ENCODE measurements at regions not wholly inside any gene's neighbourhood (a gene's known extent, or its start where the extent isn't known, plus 50 kb on each side); places are given as distances from the start of the nearest gene placed in this dataset.

DNA sequence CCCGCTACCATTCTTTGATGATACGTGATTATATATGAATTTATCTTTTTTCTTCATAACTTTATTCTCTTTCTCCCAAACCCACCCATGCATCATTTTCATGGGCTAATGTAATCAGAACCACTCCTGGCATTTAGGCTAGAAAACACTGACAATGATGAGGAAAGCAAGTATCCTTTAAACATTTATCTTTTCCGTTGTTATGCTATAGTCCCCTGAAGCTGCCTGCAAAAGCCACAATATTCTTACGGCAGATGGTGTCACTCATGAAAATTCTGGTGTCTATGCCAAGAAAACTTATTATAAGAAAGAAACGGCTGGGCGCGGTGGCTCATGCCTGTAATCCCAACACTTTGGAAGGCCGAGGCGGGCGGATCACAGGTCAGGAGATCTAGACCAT lies 221.8 kb upstream of the CTAGE1 start:
- ATAC-seq (no peak), DNase-seq (ENCODE audit: low spot score) (no peak)
- no peak overlapping the region for H3K4me3 Mint-ChIP-seq
- H3K27me3 Mint-ChIP-seq = peaks cover 18 to 38% of the 10 kb centered on the region in 2 donors
- peaks cover 3% of the 10 kb centered on the region for H3K9me3 Mint-ChIP-seq
- H3K4me1 Mint-ChIP-seq (ENCODE audit: low read depth in 2 of 2) = no peaks in the 10 kb centered on the region
- H3K36me3 Mint-ChIP-seq = peaks cover 6% of the 10 kb centered on the region
- no peak overlapping the region for H3K27ac Mint-ChIP-seq

DNA sequence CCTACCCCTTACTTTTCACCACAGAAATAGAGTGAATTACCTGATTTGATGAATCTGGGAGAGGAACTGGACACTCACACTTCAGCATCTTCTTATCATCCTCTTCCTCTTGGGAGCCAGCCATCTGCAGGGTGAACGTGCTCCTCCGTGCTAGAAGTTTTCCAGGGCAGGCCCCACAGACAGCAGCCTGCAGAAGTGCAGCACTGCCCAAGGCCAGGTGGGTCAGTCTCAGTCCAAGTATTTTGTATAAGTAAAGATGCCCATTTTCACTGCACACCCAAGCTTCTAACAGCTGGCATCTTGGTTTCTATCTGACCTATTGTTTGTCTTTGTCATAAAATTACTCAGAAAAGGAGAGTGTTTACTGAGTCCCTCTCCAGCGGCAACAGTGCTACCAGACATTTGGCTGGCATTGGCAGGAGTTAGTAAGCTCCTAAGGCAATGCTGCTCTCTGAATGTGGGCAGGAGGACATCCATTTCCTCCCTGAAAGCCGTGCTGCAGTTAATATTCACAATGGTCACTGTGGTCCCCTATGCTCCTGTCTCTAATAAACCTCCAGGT lies 222.6 kb upstream of the CTAGE1 start:
- no peak overlapping the region for H3K27ac Mint-ChIP-seq
- H3K4me1 Mint-ChIP-seq (ENCODE audit: low read depth in 2 of 2) = no peaks in the 10 kb centered on the region
- no peak overlapping the region for H3K4me3 Mint-ChIP-seq
- DNase-seq (ENCODE audit: low spot score) (no peak), ATAC-seq (no peak)
- peaks cover 3% of the 10 kb centered on the region for H3K9me3 Mint-ChIP-seq
- H3K36me3 Mint-ChIP-seq = peaks cover 6% of the 10 kb centered on the region
- H3K27me3 Mint-ChIP-seq = peaks cover 17 to 32% of the 10 kb centered on the region in 2 donors

DNA sequence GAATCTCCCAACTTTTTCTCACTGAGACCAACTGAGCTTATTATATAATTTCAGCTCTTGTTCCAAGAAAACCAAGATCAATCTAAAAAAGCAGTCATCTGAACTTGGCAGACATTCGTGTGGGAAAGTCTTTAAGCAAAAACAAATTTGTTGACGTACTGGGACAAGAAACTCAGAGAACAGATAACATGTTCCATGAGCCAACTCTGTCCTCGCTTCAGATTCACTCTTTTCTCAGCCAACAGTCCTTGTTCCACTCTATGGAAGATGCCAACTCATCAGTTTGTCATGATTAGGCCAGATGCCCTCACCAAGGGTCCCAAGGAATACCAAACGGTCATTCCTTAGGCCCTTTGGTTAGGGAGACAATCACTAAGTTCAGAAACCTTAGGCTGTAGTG lies 224.2 kb upstream of the CTAGE1 start:
- H3K9me3 Mint-ChIP-seq = peaks cover 3% of the 10 kb centered on the region
- no peaks in the 10 kb centered on the region for H3K36me3 Mint-ChIP-seq
- H3K4me1 Mint-ChIP-seq (ENCODE audit: low read depth in 2 of 2) = no peaks in the 10 kb centered on the region
- peaks cover 11 to 22% of the 10 kb centered on the region in 2 donors for H3K27me3 Mint-ChIP-seq
- no peak for DNase-seq (ENCODE audit: low spot score)
- H3K27ac Mint-ChIP-seq = no peak overlapping the region
- H3K4me3 Mint-ChIP-seq = no peak overlapping the region
- no peak for ATAC-seq

DNA sequence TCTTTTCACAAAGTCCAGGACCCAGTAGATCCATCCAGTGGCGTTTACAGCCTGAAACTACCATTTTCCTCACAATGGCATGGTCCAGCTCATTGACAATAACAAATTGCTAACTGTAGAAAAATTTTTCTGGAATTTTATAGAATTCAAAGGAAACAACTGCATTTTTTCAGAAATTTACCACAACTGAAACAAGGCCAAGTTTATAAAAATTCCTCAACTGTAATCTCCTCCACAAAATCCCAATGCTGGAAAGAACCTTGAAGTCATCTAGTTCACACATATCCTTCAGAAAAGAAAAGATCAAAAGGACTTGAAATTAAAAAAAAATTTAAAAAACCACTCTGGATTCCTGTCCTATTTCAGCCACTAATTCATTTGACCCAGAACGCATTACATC lies 226.0 kb upstream of the CTAGE1 start:
- DNase-seq (ENCODE audit: low spot score) (no peak), ATAC-seq (no peak)
- no peaks in the 10 kb centered on the region for H3K9me3 Mint-ChIP-seq
- no peaks in the 10 kb centered on the region for H3K36me3 Mint-ChIP-seq
- H3K27ac Mint-ChIP-seq = no peak overlapping the region
- peaks cover 6 to 9% of the 10 kb centered on the region in 2 donors for H3K27me3 Mint-ChIP-seq
- H3K4me3 Mint-ChIP-seq = no peak overlapping the region
- H3K4me1 Mint-ChIP-seq (ENCODE audit: low read depth in 2 of 2) = no peaks in the 10 kb centered on the region

DNA sequence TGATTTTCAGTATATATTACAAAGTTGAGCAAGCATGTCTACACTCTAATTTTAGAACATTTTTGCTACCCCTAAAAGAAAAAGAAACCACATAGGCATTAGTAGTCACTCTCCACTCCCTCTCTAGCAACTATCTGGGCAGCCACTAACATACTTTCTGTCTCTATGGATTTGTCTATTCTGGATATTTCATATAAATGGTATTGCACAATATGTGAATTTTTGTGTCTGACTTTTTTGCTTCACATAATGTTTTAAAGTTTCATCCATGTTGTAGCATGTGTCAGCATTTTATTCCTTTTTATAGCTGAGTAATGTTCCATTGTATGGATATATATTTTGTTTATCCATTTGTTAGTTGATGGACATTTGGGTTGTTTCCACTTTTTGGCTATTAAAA lies 232.5 kb upstream of the CTAGE1 start:
- H3K9me3 Mint-ChIP-seq = no peaks in the 10 kb centered on the region
- no peaks in the 10 kb centered on the region for H3K4me1 Mint-ChIP-seq (ENCODE audit: low read depth in 2 of 2)
- no peak for ATAC-seq

DNA sequence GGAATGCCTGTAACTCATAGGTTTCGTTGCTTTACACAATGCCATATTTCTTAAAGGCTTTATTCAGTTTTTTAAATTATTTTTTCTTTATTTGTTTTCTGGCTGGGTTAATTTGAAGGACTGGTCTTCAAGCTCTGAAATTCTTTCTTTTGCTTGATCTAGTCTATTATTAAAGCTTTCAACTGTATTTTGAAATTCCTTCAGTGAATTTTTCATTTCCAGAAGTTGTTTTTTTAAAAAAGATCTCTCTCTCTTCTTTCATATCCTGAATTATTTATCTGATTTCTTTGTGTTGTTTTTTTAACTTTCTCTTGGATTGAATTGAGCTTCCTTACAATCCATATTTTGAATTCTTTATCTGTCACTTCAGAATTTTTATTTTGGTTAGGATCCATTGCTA lies 239.9 kb upstream of the CTAGE1 start:
- Mint-ChIP-seq H3K27ac (no peak overlapping the region), H3K9me3 (peaks cover 8% of the 10 kb centered on the region), H3K4me1 (ENCODE audit: low read depth in 2 of 2) (no peaks in the 10 kb centered on the region), H3K27me3 (peaks cover 14 to 49% of the 10 kb centered on the region in 2 donors), H3K36me3 (peaks cover 28% of the 10 kb centered on the region), H3K4me3 (no peak overlapping the region)
- no peak for DNase-seq (ENCODE audit: low spot score)
- ATAC-seq = no peak

More for the DNA sequence above, 232.5 kb upstream of the CTAGE1 start:
- no peak for DNase-seq (ENCODE audit: low spot score)
- Mint-ChIP-seq H3K27me3 (peaks cover 16 to 25% of the 10 kb centered on the region in 2 donors), H3K36me3 (peaks cover 7% of the 10 kb centered on the region), H3K27ac (no peak overlapping the region), H3K4me3 (no peak overlapping the region)

DNA sequence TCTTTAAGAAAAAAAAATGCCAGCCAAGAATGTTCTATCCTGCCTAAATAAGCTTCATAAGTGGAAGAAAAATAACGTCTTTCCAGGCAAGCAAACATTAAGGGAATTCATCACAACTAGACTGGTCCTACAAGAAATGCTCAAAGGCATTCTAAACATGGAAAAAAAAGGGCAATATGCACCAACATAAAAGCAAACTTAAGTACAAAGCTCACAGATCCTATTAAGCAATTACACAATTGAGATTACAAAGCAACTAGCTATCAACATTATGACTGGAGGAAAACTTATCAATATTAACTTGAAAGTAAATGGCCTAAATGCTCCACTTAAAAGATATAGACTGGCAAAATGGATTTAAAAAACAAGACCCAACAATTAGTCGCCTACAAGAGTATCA lies 240.6 kb upstream of the CTAGE1 start:
- Mint-ChIP-seq H3K36me3 (peaks cover 34% of the 10 kb centered on the region), H3K27ac (no peak overlapping the region), H3K4me1 (ENCODE audit: low read depth in 2 of 2) (no peaks in the 10 kb centered on the region), H3K9me3 (peaks cover 11% of the 10 kb centered on the region), H3K4me3 (no peak overlapping the region), H3K27me3 (peaks cover 10 to 45% of the 10 kb centered on the region in 2 donors)
- ATAC-seq (no peak), DNase-seq (ENCODE audit: low spot score) (no peak)

DNA sequence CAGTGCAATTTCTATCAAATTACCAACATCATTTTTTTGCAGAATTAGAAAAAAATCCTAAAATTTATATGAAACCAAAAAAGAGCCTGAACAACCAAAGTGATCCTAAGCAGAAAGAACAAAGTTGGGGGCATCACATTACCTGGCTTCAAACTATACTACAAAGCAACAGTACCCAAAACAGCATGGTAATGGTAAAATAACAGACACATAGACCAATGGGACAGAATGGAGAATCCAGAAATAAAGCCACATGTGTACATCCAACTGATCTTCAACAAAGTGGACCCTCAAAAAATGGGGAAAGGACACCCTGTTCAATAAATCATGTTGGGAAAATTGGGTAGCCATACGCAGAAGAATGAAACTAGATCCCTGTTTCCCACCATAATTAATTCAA lies 245.7 kb upstream of the CTAGE1 start:
- Mint-ChIP-seq H3K4me3 (no peak overlapping the region), H3K27me3 (peaks cover 2 to 41% of the 10 kb centered on the region in 2 donors), H3K9me3 (peaks cover 13% of the 10 kb centered on the region), H3K27ac (no peak overlapping the region), H3K36me3 (peaks cover 19% of the 10 kb centered on the region), H3K4me1 (ENCODE audit: low read depth in 2 of 2) (no peaks in the 10 kb centered on the region)
- no peak for ATAC-seq
- DNase-seq (ENCODE audit: low spot score) = no peak

DNA sequence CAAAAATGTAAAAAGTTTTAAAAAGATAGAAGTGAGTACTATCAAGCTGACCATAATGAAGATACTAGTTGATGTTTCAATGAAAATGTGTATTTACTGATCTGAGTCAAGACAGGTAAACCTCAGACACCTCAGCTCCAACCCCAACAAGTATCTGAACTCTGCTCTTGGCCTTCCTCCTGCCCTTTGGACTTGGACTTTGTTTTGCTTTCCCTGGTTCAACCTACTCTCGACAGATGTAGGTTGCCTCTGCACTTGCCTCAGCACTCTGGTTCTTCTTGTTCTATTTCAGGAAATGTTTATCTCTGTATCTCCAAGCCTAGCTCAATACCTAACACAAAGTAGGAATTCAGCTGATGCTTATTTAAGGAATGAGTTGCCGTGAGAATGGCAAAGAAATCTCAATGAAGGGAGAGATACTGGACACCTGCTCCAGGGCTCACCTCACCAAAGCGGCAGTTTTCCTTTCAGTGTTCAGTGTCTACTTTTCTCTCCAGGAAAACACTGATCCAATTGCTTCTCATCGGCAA lies 248.8 kb upstream of the CTAGE1 start:
- no peak for ATAC-seq
- Mint-ChIP-seq H3K27ac (no peak overlapping the region), H3K27me3 (peaks cover 12 to 36% of the 10 kb centered on the region in 2 donors), H3K36me3 (peaks cover 13% of the 10 kb centered on the region), H3K4me1 (ENCODE audit: low read depth in 2 of 2) (no peaks in the 10 kb centered on the region), H3K4me3 (no peak overlapping the region), H3K9me3 (peaks cover 9% of the 10 kb centered on the region)
- no peak for DNase-seq (ENCODE audit: low spot score)

DNA sequence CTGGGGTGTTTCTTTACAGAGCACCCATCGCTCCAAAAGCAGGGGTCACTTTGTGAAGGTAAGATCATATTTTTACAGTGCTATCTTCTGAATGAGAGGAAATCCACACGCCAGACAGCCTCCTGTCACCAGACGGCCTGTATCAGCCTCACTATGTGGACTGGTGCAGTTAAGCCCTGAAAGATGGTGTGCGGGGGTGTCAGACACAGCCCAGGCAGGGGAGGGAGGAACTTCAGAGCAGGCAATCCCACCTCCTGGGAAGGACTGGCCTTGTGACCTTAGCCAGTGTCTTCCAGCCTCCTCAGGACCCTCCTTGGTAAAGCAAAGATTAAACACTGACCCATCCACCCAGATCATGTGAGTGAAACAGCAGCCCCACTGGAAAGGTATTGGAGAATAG lies 249.4 kb upstream of the CTAGE1 start:
- H3K27ac Mint-ChIP-seq = no peak overlapping the region
- H3K4me3 Mint-ChIP-seq = no peak overlapping the region
- peaks cover 12 to 36% of the 10 kb centered on the region in 2 donors for H3K27me3 Mint-ChIP-seq
- DNase-seq (ENCODE audit: low spot score) = no peak
- peaks cover 9% of the 10 kb centered on the region for H3K9me3 Mint-ChIP-seq
- H3K36me3 Mint-ChIP-seq = peaks cover 13% of the 10 kb centered on the region
- no peak for ATAC-seq
- H3K4me1 Mint-ChIP-seq (ENCODE audit: low read depth in 2 of 2) = no peaks in the 10 kb centered on the region

DNA sequence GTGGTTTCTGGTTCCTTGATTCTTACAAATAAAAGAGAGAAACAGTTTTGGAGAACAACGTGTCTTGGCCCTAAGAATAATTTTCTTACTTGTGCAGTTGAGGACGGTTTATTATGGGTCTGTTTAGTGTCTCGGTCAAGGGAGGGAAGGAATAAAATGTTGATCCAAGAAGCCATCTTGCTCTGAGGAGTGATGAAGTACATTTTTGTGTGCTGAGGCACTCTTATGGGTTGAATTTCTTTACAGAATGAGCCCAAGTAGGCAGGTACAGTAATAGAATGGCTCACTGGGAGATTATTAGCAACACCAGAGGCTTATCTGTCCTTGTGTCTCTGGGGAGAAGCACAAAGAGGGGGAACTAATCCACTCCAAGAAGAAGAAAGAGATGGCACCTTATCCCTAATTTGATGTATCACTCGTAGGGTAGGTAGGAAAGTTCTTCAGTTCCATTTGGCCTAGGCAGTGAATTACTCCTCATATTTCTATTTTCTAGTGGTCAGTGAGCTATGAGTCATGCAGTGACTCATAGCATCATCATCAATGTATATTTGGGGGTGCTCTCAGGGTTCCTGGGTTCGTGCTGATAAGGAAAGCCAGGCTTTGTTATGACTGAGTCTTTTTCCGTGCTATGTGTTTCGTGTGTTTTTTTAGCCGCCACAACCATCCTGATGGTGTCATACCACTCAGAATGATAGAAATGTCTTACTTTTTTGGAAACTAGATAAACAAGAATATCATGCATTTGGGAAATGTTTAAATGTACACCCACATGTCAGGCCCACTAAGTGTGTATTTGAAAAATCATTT lies 250.1 kb upstream of the CTAGE1 start:
- ATAC-seq (no peak), DNase-seq (ENCODE audit: low spot score) (no peak)
- Mint-ChIP-seq H3K9me3 (peaks cover 9% of the 10 kb centered on the region), H3K27me3 (peaks cover 12 to 39% of the 10 kb centered on the region in 2 donors), H3K4me1 (ENCODE audit: low read depth in 2 of 2) (no peaks in the 10 kb centered on the region), H3K4me3 (no peak overlapping the region), H3K36me3 (peaks cover 12% of the 10 kb centered on the region), H3K27ac (no peak overlapping the region)

DNA sequence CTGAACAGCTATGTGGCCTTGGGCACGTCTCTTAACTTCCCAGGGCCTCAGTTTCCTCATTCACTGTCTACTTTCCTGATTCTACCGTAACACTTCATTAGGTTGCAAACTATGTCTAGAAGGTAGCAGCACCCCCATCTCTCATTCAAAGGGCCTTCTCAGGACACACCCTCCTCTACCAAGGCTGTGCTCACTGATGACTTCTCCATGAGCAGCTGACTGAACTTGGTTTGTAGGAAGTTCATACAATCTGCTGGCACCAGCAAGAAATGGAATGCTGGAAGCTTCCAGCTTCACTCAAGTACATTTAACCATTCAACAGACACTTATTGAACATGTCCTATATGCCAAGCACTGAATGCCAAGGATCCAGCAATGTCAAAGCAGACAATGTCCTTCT lies 250.8 kb upstream of the CTAGE1 start:
- Mint-ChIP-seq H3K9me3 (peaks cover 4% of the 10 kb centered on the region), H3K36me3 (peaks cover 5% of the 10 kb centered on the region), H3K4me3 (no peak overlapping the region), H3K27me3 (peaks cover 12 to 40% of the 10 kb centered on the region in 2 donors), H3K4me1 (ENCODE audit: low read depth in 2 of 2) (no peaks in the 10 kb centered on the region), H3K27ac (no peak overlapping the region)
- ATAC-seq (no peak), DNase-seq (ENCODE audit: low spot score) (no peak)

DNA sequence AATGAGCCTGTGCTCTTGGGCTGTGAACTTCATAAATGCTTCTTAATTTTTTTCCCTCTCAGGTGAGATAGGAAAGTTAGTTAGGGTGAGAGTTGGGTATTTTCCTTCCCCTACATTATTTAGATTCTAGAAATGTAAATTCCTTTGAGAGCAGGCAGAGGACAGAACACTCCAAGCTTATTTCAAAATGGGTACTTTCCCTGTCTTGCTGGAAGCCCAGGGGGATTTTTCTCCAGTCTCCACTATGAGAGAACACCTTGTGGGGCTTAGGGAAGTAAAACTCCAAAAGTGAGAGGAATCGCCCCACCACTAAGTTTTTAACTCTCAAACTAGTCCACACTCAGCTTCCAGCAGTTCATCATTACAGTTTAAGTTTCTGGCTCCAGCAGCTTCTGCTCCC lies 253.2 kb upstream of the CTAGE1 start:
- no peaks in the 10 kb centered on the region for H3K4me1 Mint-ChIP-seq (ENCODE audit: low read depth in 2 of 2)
- H3K27ac Mint-ChIP-seq = no peak overlapping the region
- no peak overlapping the region for H3K4me3 Mint-ChIP-seq
- H3K27me3 Mint-ChIP-seq = peaks cover 20 to 55% of the 10 kb centered on the region in 2 donors
- no peaks in the 10 kb centered on the region for H3K9me3 Mint-ChIP-seq
- ATAC-seq (no peak), DNase-seq (ENCODE audit: low spot score) (no peak)
- no peaks in the 10 kb centered on the region for H3K36me3 Mint-ChIP-seq

DNA sequence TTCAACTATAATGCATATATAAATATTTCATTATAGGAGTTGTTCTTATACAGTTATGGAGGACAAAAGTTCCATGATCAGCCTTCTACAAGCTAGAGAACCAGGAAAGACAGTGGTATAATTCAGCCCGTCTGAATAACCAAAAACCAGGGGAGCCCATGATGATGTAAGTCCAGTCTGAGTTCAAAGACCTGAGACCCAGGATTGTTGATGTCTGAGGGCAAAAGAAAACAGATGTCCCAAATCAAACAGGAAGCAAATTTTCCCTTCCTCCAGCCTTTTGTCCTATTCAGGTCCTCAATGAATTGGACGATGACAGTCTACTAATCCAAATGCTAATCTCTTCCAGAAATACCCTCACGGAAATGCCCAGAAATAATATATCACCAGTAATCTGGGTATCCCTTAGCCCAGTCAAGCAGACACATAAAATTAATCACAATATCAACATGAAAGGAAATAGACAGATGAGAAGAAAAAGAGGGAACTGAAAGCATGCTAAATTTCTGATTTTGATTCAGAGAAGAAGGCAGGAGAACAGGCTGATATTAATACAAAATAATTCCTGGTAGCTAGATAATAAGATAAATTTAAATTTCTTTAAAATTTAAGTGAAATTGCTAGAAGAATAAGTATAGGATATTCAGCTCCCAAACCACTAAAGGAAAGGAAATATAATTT lies 255.6 kb upstream of the CTAGE1 start:
- no peak overlapping the region for H3K4me3 Mint-ChIP-seq
- no peaks in the 10 kb centered on the region for H3K36me3 Mint-ChIP-seq
- H3K27ac Mint-ChIP-seq = no peak overlapping the region
- ATAC-seq (no peak), DNase-seq (ENCODE audit: low spot score) (no peak)
- H3K4me1 Mint-ChIP-seq (ENCODE audit: low read depth in 2 of 2) = no peaks in the 10 kb centered on the region
- no peaks in the 10 kb centered on the region for H3K9me3 Mint-ChIP-seq
- H3K27me3 Mint-ChIP-seq = peaks cover 27 to 58% of the 10 kb centered on the region in 2 donors
